IMR-90 (cell line): ENCODE measurements at regions not wholly inside any gene's neighbourhood (a gene's known extent, or its start where the extent isn't known, plus 50 kb on each side); places are given as distances from the start of the nearest gene placed in this dataset.
A peak's percentile ranks its signal among the peaks of the same experiment; 100 is the strongest.

Experiments
- ATAC-seq: fragments of 200-7000 bp; cut with Tn5 transposase; 2 replicates; pipeline ENCODE4 v1.9.1; 2020; ENCODE audit warnings: low read depth, mild to moderate bottlenecking, moderate library complexity
- BruUV-seq: library from RNA; stranded (reverse); fragments of 400-500 nt; replicated peaks from 2 replicates; lab custom pipeline; 2021; lab: Mats Ljungman, UMichigan
- CTCF ChIA-PET: fragments of 300-600 bp; formaldehyde crosslinking; extraction: SDS; loops from one replicate; lab custom pipeline; 2021; ENCODE audit warnings: antibody characterized with exemption; lab: Yijun Ruan, JAX
- POLR2A ChIA-PET: fragments of 300-600 bp; sonication (Branson Sonifier 250); formaldehyde crosslinking; loops from one replicate; lab custom pipeline; 2022; ENCODE audit warnings: antibody characterized with exemption; ENCODE audit not compliant: unreplicated experiment; lab: Charles Lee
- DNase-seq: peaks from one replicate; pipeline ENCODE4 v3.0.0; 2013
- H2AFZ ChIP-seq: replicated peaks from 2 replicates; pipeline ENCODE3; 2013; ENCODE audit warnings: low read length, mild to moderate bottlenecking; ENCODE audit not compliant: poor library complexity
- H2AK5ac ChIP-seq: 2 replicates; pipeline ENCODE4 v1.6.1; 2013; ENCODE audit warnings: low read depth, low read length, inconsistent platforms
- H2AK9ac ChIP-seq: replicated peaks from 2 replicates; pipeline ENCODE3; 2013; ENCODE audit warnings: mild to moderate bottlenecking, low read depth, low read length, moderate library complexity; ENCODE audit not compliant: poor library complexity
- H2BK120ac ChIP-seq: 2 replicates; pipeline ENCODE4 v1.6.1; 2013; ENCODE audit warnings: low read depth, low read length, inconsistent platforms
- H2BK15ac ChIP-seq: 3 replicates; pipeline ENCODE4 v1.6.1; 2013; ENCODE audit warnings: low read depth, low read length, inconsistent platforms
- H2BK20ac ChIP-seq: 2 replicates; pipeline ENCODE4 v1.6.1; 2013; ENCODE audit warnings: low read depth, mild to moderate bottlenecking, inconsistent platforms, low read length, moderate library complexity
- H2BK5ac ChIP-seq: 2 replicates; pipeline ENCODE4 v1.6.1; 2013; ENCODE audit warnings: mild to moderate bottlenecking, low read depth, low read length, inconsistent platforms; ENCODE audit not compliant: poor library complexity, severe bottlenecking
- H3K14ac ChIP-seq: replicated peaks from 2 replicates; pipeline ENCODE4 v1.6.1; 2013; ENCODE audit warnings: low read depth, low read length, inconsistent platforms
- H3K18ac ChIP-seq: 2 replicates; pipeline ENCODE4 v1.6.1; 2013; ENCODE audit warnings: low read depth, low read length, control low read depth
- H3K23ac ChIP-seq: 2 replicates; pipeline ENCODE4 v1.6.1; 2013; ENCODE audit warnings: low read depth, low read length, inconsistent platforms
- H3K27ac ChIP-seq: 2 replicates; pipeline ENCODE4 v1.5.1; 2013; ENCODE audit warnings: mild to moderate bottlenecking, control low read depth, low read length; ENCODE audit not compliant: insufficient read depth
- H3K27me3 ChIP-seq: 2 replicates; pipeline ENCODE4 v1.6.1; 2013; ENCODE audit warnings: low read length; ENCODE audit not compliant: control insufficient read depth, insufficient read depth
- H3K36me3 ChIP-seq: 2 replicates; pipeline ENCODE4 v1.6.1; 2013; ENCODE audit warnings: low read length, mixed read lengths; ENCODE audit not compliant: control insufficient read depth, insufficient read depth
- H3K4ac ChIP-seq: 2 replicates; pipeline ENCODE4 v1.6.1; 2013; ENCODE audit warnings: low read depth, low read length, inconsistent platforms
- H3K4me1 ChIP-seq: 2 replicates; pipeline ENCODE4 v1.6.1; 2013; ENCODE audit warnings: low read length, mixed read lengths; ENCODE audit not compliant: control insufficient read depth, insufficient read depth
- H3K4me2 ChIP-seq: 2 replicates; pipeline ENCODE4 v1.6.1; 2013; ENCODE audit warnings: low read depth, mild to moderate bottlenecking, control low read depth, low read length, moderate library complexity
- H3K4me3 ChIP-seq: 2 replicates; pipeline ENCODE4 v1.5.1; 2013; ENCODE audit warnings: low read depth, mild to moderate bottlenecking, control low read depth, low read length, moderate library complexity; ENCODE audit not compliant: insufficient read depth
- H3K56ac ChIP-seq: 2 replicates; pipeline ENCODE4 v1.6.1; 2013; ENCODE audit warnings: low read length, inconsistent platforms; ENCODE audit not compliant: insufficient read depth; ENCODE audit errors: extremely low read depth
- H3K79me1 ChIP-seq, 2 experiments: 2 replicates each; pipeline ENCODE4 v1.6.1; 2013; ENCODE audit warnings: low read length in 2 of 2, inconsistent platforms in 1 of 2, low read depth in 1 of 2
- H3K9ac ChIP-seq: 2 replicates; pipeline ENCODE4 v1.6.1; 2013; ENCODE audit warnings: low read depth, low read length, control low read depth
- H3K9me1 ChIP-seq: 2 replicates; pipeline ENCODE4 v1.6.1; 2013; ENCODE audit warnings: low read length, inconsistent platforms; ENCODE audit not compliant: insufficient read depth
- H3K9me3 ChIP-seq: 2 replicates; pipeline ENCODE4 v1.6.1; 2013; ENCODE audit warnings: low read length; ENCODE audit not compliant: control insufficient read depth, insufficient read depth
- H4K20me1 ChIP-seq: 2 replicates; pipeline ENCODE4 v1.6.1; 2013; ENCODE audit warnings: low read length, inconsistent platforms; ENCODE audit not compliant: insufficient read depth
- H4K5ac ChIP-seq: 2 replicates; pipeline ENCODE4 v1.6.1; 2013; ENCODE audit warnings: mild to moderate bottlenecking, low read depth, low read length, control low read depth
- H4K8ac ChIP-seq, 2 experiments: 2 replicates each; pipeline ENCODE4 v1.6.1; 2013; ENCODE audit warnings: low read depth in 2 of 2, low read length in 2 of 2, control low read depth in 1 of 2, inconsistent platforms in 1 of 2
- H4K91ac ChIP-seq: 2 replicates; pipeline ENCODE4 v1.6.1; 2013; ENCODE audit warnings: low read depth, low read length, inconsistent platforms; ENCODE audit not compliant: insufficient read depth
- CHD1 ChIP-seq: IDR thresholded peaks from 2 replicates; pipeline ENCODE4 v1.6.1; 2012; ENCODE audit warnings: low read depth, low read length, improper control_type of control experiment
- WGBS, 2 experiments: methylation state at CpG; one replicate each; pipeline versions ENCODE4 v1.1.5 to v1.1.7; 2013; ENCODE audit warnings: missing lambda C conversion rate in 2 of 2; ENCODE audit not compliant: insufficient read length in 1 of 2; ENCODE audit errors: extremely low coverage in 2 of 2; 5-methylcytosine and 5-hydroxymethylcytosine counted together
- dilution Hi-C: fragments of 300-500 bp; cut with HindIII; formaldehyde crosslinking; loops from one replicate; pipeline ENCODE4 v1.14.3; 2018; ENCODE audit warnings: low sequenced_read_pairs; ENCODE audit not compliant: unreplicated experiment
- in situ Hi-C: fragments of 300-500 bp; cut with MboI; formaldehyde crosslinking; loops from 3 replicates; pipeline ENCODE4 v1.14.3; 2019; ENCODE audit warnings: low sequenced_read_pairs, inconsistent platforms, mixed read lengths
- intact Hi-C: fragments of 100-400 bp; cut with micrococcal nuclease; formaldehyde crosslinking; loops from 2 replicates; pipeline ENCODE4 v1.10.0; 2022

DNA sequence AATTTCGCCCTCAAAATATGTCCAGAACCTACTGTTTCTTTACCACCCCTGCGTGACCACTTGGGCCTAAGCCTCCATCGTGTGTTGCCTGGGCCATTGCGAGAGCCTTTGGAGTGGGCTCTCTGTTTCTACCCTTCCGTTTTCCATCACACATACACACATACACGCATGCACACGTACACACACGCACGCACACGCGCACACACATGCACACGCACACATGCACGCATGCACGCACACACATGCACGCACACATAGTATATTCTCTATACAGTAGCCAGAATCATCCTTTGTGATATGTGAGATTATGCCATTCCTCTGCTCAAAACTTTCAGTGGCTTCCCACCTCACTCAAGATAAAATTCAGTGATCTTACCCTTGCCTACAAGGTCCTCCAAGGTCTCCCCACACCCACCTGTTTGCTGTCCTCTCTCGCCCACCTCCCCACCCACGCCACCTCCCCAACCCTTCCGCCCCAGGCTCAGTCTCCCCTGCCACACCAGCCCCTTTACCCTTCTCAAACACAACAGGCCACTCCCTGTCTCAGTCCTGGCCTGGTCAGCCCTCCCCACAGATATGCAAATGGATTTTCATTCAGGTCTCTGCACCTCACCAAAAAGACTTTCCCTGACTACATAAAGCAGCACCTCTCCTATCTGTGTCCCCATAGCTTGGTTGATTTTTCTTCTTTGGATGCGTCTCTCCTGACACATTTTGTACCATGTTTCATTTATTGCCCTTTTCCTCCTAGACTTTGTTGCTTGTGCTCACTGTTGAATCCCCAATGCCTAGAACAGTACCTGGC lies 559.6 kb downstream of the CD83 start:
- H3K56ac ChIP-seq, result no peak overlapping the region
- no peaks in the 10 kb centered on the region for H3K36me3 ChIP-seq
- no peaks in the 10 kb centered on the region for H3K27me3 ChIP-seq
- H2AK9ac ChIP-seq, result no peak overlapping the region
- no peaks in the 10 kb centered on the region for H3K9me3 ChIP-seq
- no peak overlapping the region; the same call in 1 of the 2 replicates for H3K4ac ChIP-seq
- no peak for ATAC-seq
- POLR2A ChIA-PET, result no interaction called here
- no peak overlapping the region for H3K4me2 ChIP-seq
- peak overlapping the region; percentile 90 for H2AK5ac ChIP-seq
- 0 out of 3 replicates have a peak overlapping the region, but pooled peaks have one; percentile 46 for H2BK15ac ChIP-seq
- H3K4me1 ChIP-seq, result peaks cover 8% of the 10 kb centered on the region
- H2AFZ ChIP-seq, result peak overlapping the region; percentile 28
- CTCF ChIA-PET, result no interaction called here
- BruUV-seq, result no TSS peak
- intact Hi-C loops (no loop called here), in situ Hi-C loops (no loop called here), dilution Hi-C loops (no loop called here)
- H4K20me1 ChIP-seq, result no peaks in the 10 kb centered on the region
- peaks cover 11% of the 10 kb centered on the region for H3K9me1 ChIP-seq
- H4K91ac ChIP-seq, result peak overlapping the region; percentile 19; the same call in 1 of the 2 replicates
- H3K79me1 ChIP-seq, result no peaks in the 10 kb centered on the region
- WGBS, 2 experiments, result 98% methylated on average over 7 of the region's 19 CpGs; no CpG with 5 or more reads in 1 of the 2 experiments
- H4K8ac ChIP-seq, result 0 out of 4 replicates have a peak overlapping the region, but pooled peaks of 1 of the 2 experiments have one; percentile 44
- H3K14ac ChIP-seq, result no peak overlapping the region
- no peak overlapping the region for H2BK5ac ChIP-seq
- no peak overlapping the region for H3K18ac ChIP-seq
- H3K4me3 ChIP-seq, result no peak overlapping the region
- no peak overlapping the region for H4K5ac ChIP-seq
- no peak for DNase-seq
- TF ChIP-seq CHD1, result no peak
- H3K27ac ChIP-seq, result no peak overlapping the region
- H2BK120ac ChIP-seq, result no peak overlapping the region
- H2BK20ac ChIP-seq, result no peak overlapping the region
- no peak overlapping the region for H3K23ac ChIP-seq
- H3K9ac ChIP-seq, result no peak overlapping the region
